ENCODE measurements at regions not wholly inside any gene's neighbourhood (a gene's known extent, or its start where the extent isn't known, plus 50 kb on each side); places are given as distances from the start of the nearest gene placed in this dataset.

GRCh38 chr5:9784231-9784630, 154.1 kb upstream of the TAS2R1 start:
- TF ChIP-seq CTCF (tag by site-specific recombination; IDR thresholded peaks at IDR 0.05) (no peak), SP7 (tag by site-specific recombination; IDR thresholded peaks at IDR 0.05) (no peak), ATF2 (tag by site-specific recombination; IDR thresholded peaks at IDR 0.05; ENCODE audit: low read depth) (no peak), ZNF426 (tag by site-specific recombination; IDR thresholded peaks at IDR 0.05) (no peak), ZFP41 (tag by site-specific recombination; IDR thresholded peaks at IDR 0.05; ENCODE audit: borderline replicate concordance) (no peak), ZNF585B (tag by site-specific recombination; IDR thresholded peaks at IDR 0.05) (no peak), SCRT2 (tag by site-specific recombination; IDR thresholded peaks at IDR 0.05) (no peak), ZBTB21 (tag by site-specific recombination; IDR thresholded peaks at IDR 0.05) (no peak), ZNF639 (tag by site-specific recombination; IDR thresholded peaks at IDR 0.05) (no peak), ZNF76 (tag by site-specific recombination; IDR thresholded peaks at IDR 0.05; ENCODE audit: borderline replicate concordance, low read depth) (no peak), ZNF777 (tag by site-specific recombination; IDR thresholded peaks at IDR 0.05; ENCODE audit: borderline replicate concordance) (no peak), REST (tag by site-specific recombination; IDR thresholded peaks at IDR 0.05) (no peak)

All from HEK293 (cell line).